ENCODE measurements at regions not wholly inside any gene's neighbourhood (a gene's known extent, or its start where the extent isn't known, plus 50 kb on each side); places are given as distances from the start of the nearest gene placed in this dataset.

- H3K9me3 Mint-ChIP-seq (ENCODE audit: low read depth): peaks cover 4% of the 10 kb centered on the region
- no peak overlapping the region for H3K4me3 Mint-ChIP-seq
- H3K36me3 Mint-ChIP-seq: no peaks in the 10 kb centered on the region
- CTCF ChIA-PET: no interaction called here
- no peaks in the 10 kb centered on the region for H3K4me1 Mint-ChIP-seq
- H3K27me3 Mint-ChIP-seq: no peaks in the 10 kb centered on the region
- no peak overlapping the region for H3K27ac Mint-ChIP-seq
- ATAC-seq (no peak), DNase-seq (no peak)
Measured at GRCh38 chr5:85225388-85225787, 840.7 kb upstream of the EDIL3 start.

GRCh38 chr5:85249204-85249603 is 864.5 kb upstream of the EDIL3 start:
- Mint-ChIP-seq H3K9me3 (ENCODE audit: low read depth) (peaks cover 13% of the 10 kb centered on the region), H3K27me3 (no peaks in the 10 kb centered on the region), H3K27ac (no peak overlapping the region), H3K4me1 (no peaks in the 10 kb centered on the region), H3K36me3 (no peaks in the 10 kb centered on the region), H3K4me3 (no peak overlapping the region)
- no peak for DNase-seq
- ATAC-seq: no peak
- CTCF ChIA-PET: no interaction called here

GRCh38 chr5:85263125-85263524 is 878.4 kb upstream of the EDIL3 start:
- H3K9me3 Mint-ChIP-seq (ENCODE audit: low read depth): peaks cover 2% of the 10 kb centered on the region
- no peaks in the 10 kb centered on the region for H3K36me3 Mint-ChIP-seq
- no peak overlapping the region for H3K4me3 Mint-ChIP-seq
- no peaks in the 10 kb centered on the region for H3K4me1 Mint-ChIP-seq
- DNase-seq: no peak
- no peaks in the 10 kb centered on the region for H3K27me3 Mint-ChIP-seq
- no peak overlapping the region for H3K27ac Mint-ChIP-seq
- CTCF ChIA-PET: no interaction called here
- ATAC-seq: no peak

- Mint-ChIP-seq H3K27me3 (no peaks in the 10 kb centered on the region), H3K9me3 (ENCODE audit: low read depth) (peaks cover 5% of the 10 kb centered on the region), H3K4me3 (no peak overlapping the region), H3K4me1 (no peaks in the 10 kb centered on the region), H3K36me3 (no peaks in the 10 kb centered on the region), H3K27ac (no peak overlapping the region)
- CTCF ChIA-PET: no interaction called here
- DNase-seq: no peak
- no peak for ATAC-seq
Measured at GRCh38 chr5:85266692-85267091, 882.0 kb upstream of the EDIL3 start.

- H3K4me1 Mint-ChIP-seq: no peaks in the 10 kb centered on the region
- no peak overlapping the region for H3K27ac Mint-ChIP-seq
- CTCF ChIA-PET: no interaction called here
- H3K9me3 Mint-ChIP-seq (ENCODE audit: low read depth): peaks cover 5% of the 10 kb centered on the region
- ATAC-seq (no peak), DNase-seq (no peak)
- H3K36me3 Mint-ChIP-seq: no peaks in the 10 kb centered on the region
- H3K27me3 Mint-ChIP-seq: no peaks in the 10 kb centered on the region
- H3K4me3 Mint-ChIP-seq: no peak overlapping the region
Measured at GRCh38 chr5:85268194-85268593, 883.5 kb upstream of the EDIL3 start.

GRCh38 chr5:85278193-85278592 is 893.5 kb upstream of the EDIL3 start:
- no peaks in the 10 kb centered on the region for H3K27me3 Mint-ChIP-seq
- no peak for DNase-seq
- peaks cover 4% of the 10 kb centered on the region for H3K9me3 Mint-ChIP-seq (ENCODE audit: low read depth)
- no peaks in the 10 kb centered on the region for H3K4me1 Mint-ChIP-seq
- ATAC-seq: no peak
- no peak overlapping the region for H3K4me3 Mint-ChIP-seq
- CTCF ChIA-PET: no interaction called here
- no peak overlapping the region for H3K27ac Mint-ChIP-seq
- H3K36me3 Mint-ChIP-seq: no peaks in the 10 kb centered on the region

GRCh38 chr5:85288914-85289313 is 904.2 kb upstream of the EDIL3 start:
- H3K27ac Mint-ChIP-seq: no peak overlapping the region
- H3K27me3 Mint-ChIP-seq: no peaks in the 10 kb centered on the region
- DNase-seq (no peak), ATAC-seq (no peak)
- H3K4me1 Mint-ChIP-seq: no peaks in the 10 kb centered on the region
- CTCF ChIA-PET: no interaction called here
- H3K9me3 Mint-ChIP-seq (ENCODE audit: low read depth): peaks cover 5% of the 10 kb centered on the region
- H3K4me3 Mint-ChIP-seq: no peak overlapping the region
- H3K36me3 Mint-ChIP-seq: no peaks in the 10 kb centered on the region

- Mint-ChIP-seq H3K9me3 (ENCODE audit: low read depth) (peaks cover 6% of the 10 kb centered on the region), H3K27me3 (no peaks in the 10 kb centered on the region), H3K4me3 (no peak overlapping the region), H3K27ac (no peak overlapping the region), H3K36me3 (no peaks in the 10 kb centered on the region), H3K4me1 (no peaks in the 10 kb centered on the region)
- DNase-seq (no peak), ATAC-seq (no peak)
- CTCF ChIA-PET: no interaction called here
Measured at GRCh38 chr5:85293145-85293785, 908.6 kb upstream of the EDIL3 start.

- no peaks in the 10 kb centered on the region for H3K4me1 Mint-ChIP-seq
- CTCF ChIA-PET: no interaction called here
- no peaks in the 10 kb centered on the region for H3K36me3 Mint-ChIP-seq
- H3K4me3 Mint-ChIP-seq: no peak overlapping the region
- H3K9me3 Mint-ChIP-seq (ENCODE audit: low read depth): peaks cover 2% of the 10 kb centered on the region
- no peaks in the 10 kb centered on the region for H3K27me3 Mint-ChIP-seq
- DNase-seq (no peak), ATAC-seq (no peak)
- H3K27ac Mint-ChIP-seq: no peak overlapping the region
Measured at GRCh38 chr5:85304524-85304923, 919.8 kb upstream of the EDIL3 start.

GRCh38 chr5:85305766-85306165 is 921.1 kb upstream of the EDIL3 start:
- no peak for DNase-seq
- ATAC-seq: no peak
- no peaks in the 10 kb centered on the region for H3K36me3 Mint-ChIP-seq
- CTCF ChIA-PET: no interaction called here
- H3K9me3 Mint-ChIP-seq (ENCODE audit: low read depth): peaks cover 2% of the 10 kb centered on the region
- H3K4me3 Mint-ChIP-seq: no peak overlapping the region
- H3K27me3 Mint-ChIP-seq: no peaks in the 10 kb centered on the region
- no peak overlapping the region for H3K27ac Mint-ChIP-seq
- no peaks in the 10 kb centered on the region for H3K4me1 Mint-ChIP-seq

- peaks cover 3% of the 10 kb centered on the region for H3K9me3 Mint-ChIP-seq (ENCODE audit: low read depth)
- H3K4me1 Mint-ChIP-seq: no peaks in the 10 kb centered on the region
- no peaks in the 10 kb centered on the region for H3K36me3 Mint-ChIP-seq
- ATAC-seq: no peak
- CTCF ChIA-PET: interaction anchor here (0.7 kb wide), 1 partner anchor 498 kb away, joined by 3 read pairs; no protein-coding TSS in a partner anchor
- no peak for DNase-seq
- H3K27ac Mint-ChIP-seq: no peak overlapping the region
- no peaks in the 10 kb centered on the region for H3K27me3 Mint-ChIP-seq
- no peak overlapping the region for H3K4me3 Mint-ChIP-seq
Measured at GRCh38 chr5:85311536-85311935, 926.9 kb upstream of the EDIL3 start.

GRCh38 chr5:85320495-85320894 is 935.8 kb upstream of the EDIL3 start:
- Mint-ChIP-seq H3K9me3 (ENCODE audit: low read depth) (peaks cover under 1% of the 10 kb centered on the region), H3K27ac (no peak overlapping the region), H3K27me3 (no peaks in the 10 kb centered on the region), H3K4me3 (no peak overlapping the region), H3K4me1 (no peaks in the 10 kb centered on the region), H3K36me3 (no peaks in the 10 kb centered on the region)
- no peak for ATAC-seq
- DNase-seq: no peak
- CTCF ChIA-PET: no interaction called here

- H3K27ac Mint-ChIP-seq: no peak overlapping the region
- CTCF ChIA-PET: no interaction called here
- no peaks in the 10 kb centered on the region for H3K4me1 Mint-ChIP-seq
- no peaks in the 10 kb centered on the region for H3K27me3 Mint-ChIP-seq
- H3K36me3 Mint-ChIP-seq: no peaks in the 10 kb centered on the region
- H3K4me3 Mint-ChIP-seq: no peak overlapping the region
- DNase-seq (no peak), ATAC-seq (no peak)
- peaks cover 7% of the 10 kb centered on the region for H3K9me3 Mint-ChIP-seq (ENCODE audit: low read depth)
Measured at GRCh38 chr5:85333276-85333675, 948.6 kb upstream of the EDIL3 start.

- Mint-ChIP-seq H3K4me1 (no peaks in the 10 kb centered on the region), H3K4me3 (no peak overlapping the region), H3K36me3 (no peaks in the 10 kb centered on the region), H3K9me3 (ENCODE audit: low read depth) (peaks cover 10% of the 10 kb centered on the region), H3K27ac (no peak overlapping the region), H3K27me3 (no peaks in the 10 kb centered on the region)
- no peak for DNase-seq
- CTCF ChIA-PET: no interaction called here
- ATAC-seq: no peak
Measured at GRCh38 chr5:85337435-85337834, 952.8 kb upstream of the EDIL3 start.

GRCh38 chr5:85340790-85341189 is 956.1 kb upstream of the EDIL3 start:
- no peaks in the 10 kb centered on the region for H3K27me3 Mint-ChIP-seq
- ATAC-seq (no peak), DNase-seq (no peak)
- CTCF ChIA-PET: no interaction called here
- H3K9me3 Mint-ChIP-seq (ENCODE audit: low read depth): peaks cover 10% of the 10 kb centered on the region
- H3K4me1 Mint-ChIP-seq: no peaks in the 10 kb centered on the region
- no peak overlapping the region for H3K27ac Mint-ChIP-seq
- no peaks in the 10 kb centered on the region for H3K36me3 Mint-ChIP-seq
- no peak overlapping the region for H3K4me3 Mint-ChIP-seq
